Cardiac muscle cell (in vitro differentiated cells and primary cell): ENCODE measurements at regions not wholly inside any gene's neighbourhood (a gene's known extent, or its start where the extent isn't known, plus 50 kb on each side); places are given as distances from the start of the nearest gene placed in this dataset.

Source experiments
- DNase-seq, 2 donors: peaks; one replicate each; pipeline versions ENCODE4 v3.0.0 to v3.0.0-alpha.2; 2010 to 2017; ENCODE audit warnings: low read depth in 1 of 2, low spot score in 1 of 2
- H3K27ac ChIP-seq: fragments of 200-600 bp; sonication (generic); 2 replicates; pipeline ENCODE4 v1.5.1; 2016
- H3K27me3 ChIP-seq: fragments of 200-600 bp; sonication (generic); 2 replicates; pipeline ENCODE4 v1.6.0; 2016; ENCODE audit warnings: control low read depth
- H3K36me3 ChIP-seq: fragments of 200-600 bp; sonication (generic); 2 replicates; pipeline ENCODE4 v1.5.1; 2016; ENCODE audit warnings: control low read depth
- H3K4me1 ChIP-seq: fragments of 200-600 bp; sonication (generic); 2 replicates; pipeline ENCODE4 v1.8.1; 2017; ENCODE audit warnings: low read depth, mild to moderate bottlenecking, mixed run types
- H3K4me3 ChIP-seq: fragments of 200-600 bp; sonication (generic); 2 replicates; pipeline ENCODE4 v1.5.1; 2016; ENCODE audit warnings: mild to moderate bottlenecking
- H3K9me3 ChIP-seq: fragments of 200-600 bp; sonication (generic); 2 replicates; pipeline ENCODE4 v1.5.1; 2017; ENCODE audit warnings: low read depth, mild to moderate bottlenecking, control low read depth
- TF ChIP-seq, protein P1 (sequence below): IDR thresholded peaks from 2 replicates; pipeline ENCODE4 v1.5.1; 2012; ENCODE audit warnings: low read depth, mild to moderate bottlenecking, low read length

- no peaks in the 10 kb centered on the region for H3K27me3 ChIP-seq
- H3K27ac ChIP-seq, result no peak overlapping the region
- TF ChIP-seq, protein P1, sequence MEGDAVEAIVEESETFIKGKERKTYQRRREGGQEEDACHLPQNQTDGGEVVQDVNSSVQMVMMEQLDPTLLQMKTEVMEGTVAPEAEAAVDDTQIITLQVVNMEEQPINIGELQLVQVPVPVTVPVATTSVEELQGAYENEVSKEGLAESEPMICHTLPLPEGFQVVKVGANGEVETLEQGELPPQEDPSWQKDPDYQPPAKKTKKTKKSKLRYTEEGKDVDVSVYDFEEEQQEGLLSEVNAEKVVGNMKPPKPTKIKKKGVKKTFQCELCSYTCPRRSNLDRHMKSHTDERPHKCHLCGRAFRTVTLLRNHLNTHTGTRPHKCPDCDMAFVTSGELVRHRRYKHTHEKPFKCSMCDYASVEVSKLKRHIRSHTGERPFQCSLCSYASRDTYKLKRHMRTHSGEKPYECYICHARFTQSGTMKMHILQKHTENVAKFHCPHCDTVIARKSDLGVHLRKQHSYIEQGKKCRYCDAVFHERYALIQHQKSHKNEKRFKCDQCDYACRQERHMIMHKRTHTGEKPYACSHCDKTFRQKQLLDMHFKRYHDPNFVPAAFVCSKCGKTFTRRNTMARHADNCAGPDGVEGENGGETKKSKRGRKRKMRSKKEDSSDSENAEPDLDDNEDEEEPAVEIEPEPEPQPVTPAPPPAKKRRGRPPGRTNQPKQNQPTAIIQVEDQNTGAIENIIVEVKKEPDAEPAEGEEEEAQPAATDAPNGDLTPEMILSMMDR, result no peak
- no peak overlapping the region for H3K4me3 ChIP-seq
- no peaks in the 10 kb centered on the region for H3K9me3 ChIP-seq
- H3K36me3 ChIP-seq, result no peaks in the 10 kb centered on the region
- no peaks in the 10 kb centered on the region for H3K4me1 ChIP-seq
- DNase-seq, result no peak
These were observed 67.6 kb downstream of the CRYGS start for GRCh38 chr3:186476541-186476940.

DNA sequence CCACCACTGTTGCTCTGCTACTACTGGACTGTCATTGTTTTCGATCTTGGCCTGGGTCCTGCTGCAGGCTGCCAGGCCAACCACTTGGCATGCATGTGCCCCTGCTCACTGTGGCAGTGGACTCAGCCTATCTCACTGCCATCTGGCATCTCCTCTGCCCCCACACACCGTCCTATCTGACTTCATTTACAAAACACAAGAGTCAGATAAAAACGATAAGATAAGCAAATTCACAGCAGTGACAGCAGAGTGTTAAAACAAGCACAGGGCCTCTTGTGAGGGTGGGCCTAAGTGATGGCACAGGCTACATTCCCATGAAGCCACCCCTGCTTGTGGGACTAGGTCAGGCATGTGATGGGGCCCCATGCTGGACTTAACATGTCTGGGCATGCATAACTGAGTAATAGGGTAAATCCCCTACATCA, 68.1 kb downstream of the CRYGS start:
- H3K9me3 ChIP-seq, result no peaks in the 10 kb centered on the region
- no peak overlapping the region for H3K27ac ChIP-seq
- TF ChIP-seq, protein P1, result no peak
- no peaks in the 10 kb centered on the region for H3K36me3 ChIP-seq
- no peak overlapping the region for H3K4me3 ChIP-seq
- DNase-seq, result no peak
- no peaks in the 10 kb centered on the region for H3K4me1 ChIP-seq
- H3K27me3 ChIP-seq, result no peaks in the 10 kb centered on the region

DNA sequence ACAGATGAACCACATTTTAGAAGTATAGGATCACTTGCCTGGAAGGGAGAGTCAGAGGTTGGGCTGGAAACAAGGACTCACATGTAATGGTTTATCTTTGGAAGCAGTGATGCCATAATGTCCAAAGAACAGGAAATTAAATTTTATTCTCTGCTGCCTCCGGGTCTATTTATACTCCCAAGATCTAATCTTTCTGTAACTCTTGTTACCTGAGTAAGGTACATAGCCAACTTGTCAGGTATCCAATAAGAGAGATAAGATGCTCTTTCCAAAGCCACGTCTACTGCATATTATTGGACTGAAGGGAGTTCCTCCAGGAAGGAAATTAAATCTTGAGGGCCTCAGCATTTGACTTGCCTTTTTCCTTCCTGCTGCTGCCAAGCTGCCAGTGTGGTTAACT, 71.0 kb downstream of the CRYGS start:
- TF ChIP-seq, protein P1, result no peak
- no peak overlapping the region for H3K27ac ChIP-seq
- H3K4me3 ChIP-seq, result no peak overlapping the region
- no peak for DNase-seq
- H3K36me3 ChIP-seq, result no peaks in the 10 kb centered on the region
- H3K9me3 ChIP-seq, result no peaks in the 10 kb centered on the region
- H3K4me1 ChIP-seq, result peaks cover 10% of the 10 kb centered on the region
- H3K27me3 ChIP-seq, result no peaks in the 10 kb centered on the region

GRCh38 chr3:186472456-186473008, 71.6 kb downstream of the CRYGS start:
- Histone ChIP-seq H3K27me3 (no peaks in the 10 kb centered on the region), H3K4me1 (peaks cover 15% of the 10 kb centered on the region), H3K9me3 (no peaks in the 10 kb centered on the region), H3K36me3 (no peaks in the 10 kb centered on the region), H3K27ac (no peak overlapping the region), H3K4me3 (no peak overlapping the region)
- TF ChIP-seq, protein P1, result no peak
- DNase-seq, result no peak

GRCh38 chr3:186471771-186472170, 72.4 kb downstream of the CRYGS start:
- no peak for DNase-seq
- Histone ChIP-seq H3K4me3 (no peak overlapping the region), H3K9me3 (no peaks in the 10 kb centered on the region), H3K27me3 (no peaks in the 10 kb centered on the region), H3K27ac (no peak overlapping the region), H3K36me3 (no peaks in the 10 kb centered on the region), H3K4me1 (peaks cover 22% of the 10 kb centered on the region)
- TF ChIP-seq, protein P1, result no peak
